Smooth muscle cell (in vitro differentiated cells): ENCODE measurements at regions not wholly inside any gene's neighbourhood (a gene's known extent, or its start where the extent isn't known, plus 50 kb on each side); places are given as distances from the start of the nearest gene placed in this dataset.

Experiments used
- DNase-seq: peaks from one replicate; lab custom pipeline; 2025; ENCODE audit not compliant: unreplicated experiment; lab: John Stamatoyannopoulos, UW
- H2AFZ ChIP-seq: fragments of 200-600 bp; sonication (generic); 2 replicates; pipeline ENCODE4 v1.6.0; 2016; ENCODE audit warnings: antibody characterized with exemption, low read depth, mild to moderate bottlenecking
- H3F3A ChIP-seq: fragments of 200-600 bp; sonication (generic); 2 replicates; pipeline ENCODE4 v1.6.0; 2017; ENCODE audit warnings: antibody characterized with exemption, low read depth
- H3K27ac ChIP-seq: fragments of 200-600 bp; sonication (generic); 2 replicates; pipeline ENCODE4 v1.5.1; 2016; ENCODE audit warnings: low read depth, mild to moderate bottlenecking
- H3K27me3 ChIP-seq: fragments of 200-600 bp; sonication (generic); 2 replicates; pipeline ENCODE4 v1.6.1; 2016; ENCODE audit warnings: low read depth, mild to moderate bottlenecking
- H3K36me3 ChIP-seq: fragments of 200-600 bp; sonication (generic); 2 replicates; pipeline ENCODE4 v1.5.1; 2016; ENCODE audit warnings: low read depth
- H3K4me1 ChIP-seq: fragments of 200-600 bp; sonication (generic); 2 replicates; pipeline ENCODE4 v1.5.1; 2016; ENCODE audit warnings: low read depth
- H3K4me2 ChIP-seq: fragments of 200-600 bp; sonication (generic); 2 replicates; pipeline ENCODE4 v1.6.0; 2016; ENCODE audit warnings: mild to moderate bottlenecking
- H3K4me3 ChIP-seq: fragments of 200-600 bp; sonication (generic); 2 replicates; pipeline ENCODE4 v1.5.1; 2016; ENCODE audit warnings: mild to moderate bottlenecking
- H3K79me2 ChIP-seq: fragments of 200-600 bp; sonication (generic); 2 replicates; pipeline ENCODE4 v1.6.0; 2016; ENCODE audit warnings: low read depth, mild to moderate bottlenecking
- H3K9ac ChIP-seq: fragments of 200-600 bp; sonication (generic); 2 replicates; pipeline ENCODE4 v1.6.0; 2016; ENCODE audit warnings: low read depth
- H3K9me3 ChIP-seq: fragments of 200-600 bp; sonication (generic); replicated peaks from 2 replicates; pipeline ENCODE4 v1.5.1; 2016; ENCODE audit warnings: low read depth
- H4K20me1 ChIP-seq: fragments of 200-600 bp; sonication (generic); 2 replicates; pipeline ENCODE4 v1.6.0; 2016; ENCODE audit warnings: low read depth
- WGBS: methylation state at CpG from one replicate; pipeline ENCODE4 v1.1.7; 2016; ENCODE audit warnings: low lambda C conversion rate; 5-methylcytosine and 5-hydroxymethylcytosine counted together
- TF ChIP-seq, protein P1 (sequence below): fragments of 200-600 bp; sonication (generic); IDR thresholded peaks from 2 replicates; pipeline ENCODE4 v1.5.1; 2017; ENCODE audit warnings: borderline replicate concordance, mild to moderate bottlenecking, antibody characterized with exemption; ENCODE audit not compliant: insufficient read depth, poor library complexity, severe bottlenecking

DNA sequence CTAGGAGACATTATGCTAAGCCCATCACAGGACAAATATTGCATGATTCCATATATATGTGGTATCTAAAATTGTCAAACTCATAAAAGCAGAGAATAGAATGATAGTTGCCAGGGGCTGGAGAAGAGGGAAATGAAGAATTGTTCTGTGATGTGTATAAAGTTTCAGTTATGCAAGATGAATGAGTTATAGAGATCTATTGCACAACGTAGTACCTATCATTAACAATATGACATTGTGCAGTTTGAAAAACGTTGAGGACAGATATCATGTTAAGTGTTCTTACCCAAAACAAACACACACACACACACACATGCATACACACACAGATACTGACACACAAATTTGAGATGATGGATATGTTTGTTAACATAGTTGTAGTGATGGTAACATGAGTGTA lies 871.6 kb upstream of the GOT2 start:
- Histone ChIP-seq H3K27ac (no peak overlapping the region), H3K4me2 (no peak overlapping the region), H3K36me3 (no peaks in the 10 kb centered on the region), H4K20me1 (no peaks in the 10 kb centered on the region), H3K9ac (no peak overlapping the region), H3K79me2 (no peaks in the 10 kb centered on the region), H3K4me1 (peaks cover 22% of the 10 kb centered on the region), H3K4me3 (no peak overlapping the region), H3F3A (no peaks in the 10 kb centered on the region), H3K9me3 (no peaks in the 10 kb centered on the region), H3K27me3 (no peaks in the 10 kb centered on the region), H2AFZ (no peak overlapping the region)
- DNase-seq, result no peak
- WGBS, result 75% methylated on average over 2 of the region's 2 CpGs
- TF ChIP-seq, protein P1, sequence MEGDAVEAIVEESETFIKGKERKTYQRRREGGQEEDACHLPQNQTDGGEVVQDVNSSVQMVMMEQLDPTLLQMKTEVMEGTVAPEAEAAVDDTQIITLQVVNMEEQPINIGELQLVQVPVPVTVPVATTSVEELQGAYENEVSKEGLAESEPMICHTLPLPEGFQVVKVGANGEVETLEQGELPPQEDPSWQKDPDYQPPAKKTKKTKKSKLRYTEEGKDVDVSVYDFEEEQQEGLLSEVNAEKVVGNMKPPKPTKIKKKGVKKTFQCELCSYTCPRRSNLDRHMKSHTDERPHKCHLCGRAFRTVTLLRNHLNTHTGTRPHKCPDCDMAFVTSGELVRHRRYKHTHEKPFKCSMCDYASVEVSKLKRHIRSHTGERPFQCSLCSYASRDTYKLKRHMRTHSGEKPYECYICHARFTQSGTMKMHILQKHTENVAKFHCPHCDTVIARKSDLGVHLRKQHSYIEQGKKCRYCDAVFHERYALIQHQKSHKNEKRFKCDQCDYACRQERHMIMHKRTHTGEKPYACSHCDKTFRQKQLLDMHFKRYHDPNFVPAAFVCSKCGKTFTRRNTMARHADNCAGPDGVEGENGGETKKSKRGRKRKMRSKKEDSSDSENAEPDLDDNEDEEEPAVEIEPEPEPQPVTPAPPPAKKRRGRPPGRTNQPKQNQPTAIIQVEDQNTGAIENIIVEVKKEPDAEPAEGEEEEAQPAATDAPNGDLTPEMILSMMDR, result no peak

DNA sequence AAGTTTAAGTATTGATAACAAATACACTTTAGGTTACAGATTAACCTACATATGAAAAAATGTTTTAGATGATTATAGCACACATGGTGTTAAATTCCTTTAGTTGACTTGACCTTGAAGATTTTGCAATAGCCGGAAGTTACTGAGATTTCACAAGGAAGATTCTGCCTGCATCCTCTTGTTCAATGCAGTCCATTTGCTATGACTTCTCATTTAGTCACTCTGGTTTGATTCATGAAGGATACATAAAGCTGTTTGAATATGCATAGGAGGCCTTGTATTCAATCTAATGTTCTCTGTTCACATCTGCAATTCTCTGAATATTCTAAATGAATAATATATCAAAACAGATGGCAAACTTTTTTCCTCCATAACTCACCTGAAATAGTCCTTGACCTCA lies 870.2 kb upstream of the GOT2 start:
- Histone ChIP-seq H3K9me3 (no peaks in the 10 kb centered on the region), H2AFZ (no peak overlapping the region), H3K4me2 (no peak overlapping the region), H3K4me3 (no peak overlapping the region), H3K79me2 (no peaks in the 10 kb centered on the region), H3K4me1 (peaks cover 17% of the 10 kb centered on the region), H3K36me3 (no peaks in the 10 kb centered on the region), H4K20me1 (no peaks in the 10 kb centered on the region), H3K27me3 (no peaks in the 10 kb centered on the region), H3K27ac (no peak overlapping the region), H3K9ac (no peak overlapping the region), H3F3A (no peaks in the 10 kb centered on the region)
- no peak for DNase-seq
- WGBS, result 76% methylated on average over 1 of the region's 1 CpG
- TF ChIP-seq, protein P1, result no peak

DNA sequence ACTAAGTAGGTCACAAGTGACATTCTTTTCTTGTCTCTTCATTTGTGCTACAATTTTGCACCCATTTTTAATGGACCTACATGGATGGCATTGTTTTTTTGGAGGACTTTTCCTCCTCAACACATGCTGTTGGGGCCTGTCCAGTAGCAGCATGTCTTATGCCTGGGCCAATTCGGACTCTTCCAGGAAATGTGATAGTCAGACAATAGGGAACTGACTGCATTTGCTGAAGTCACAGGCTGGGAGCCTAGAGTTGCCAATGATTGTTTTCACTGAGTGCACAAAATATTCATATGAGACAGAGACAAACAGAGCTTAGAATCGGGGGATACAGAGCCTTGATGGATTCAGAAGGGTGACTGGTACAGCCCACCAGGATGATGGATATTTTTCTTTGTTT lies 867.3 kb upstream of the GOT2 start:
- H3K79me2 ChIP-seq, result no peaks in the 10 kb centered on the region
- no peaks in the 10 kb centered on the region for H3K27me3 ChIP-seq
- WGBS, result 93% methylated on average over 2 of the region's 2 CpGs
- H3K9me3 ChIP-seq, result no peaks in the 10 kb centered on the region
- no peaks in the 10 kb centered on the region for H3K36me3 ChIP-seq
- H3K4me3 ChIP-seq, result no peak overlapping the region
- H3K4me1 ChIP-seq, result peaks cover 5% of the 10 kb centered on the region
- no peaks in the 10 kb centered on the region for H4K20me1 ChIP-seq
- H3K4me2 ChIP-seq, result no peak overlapping the region
- no peaks in the 10 kb centered on the region for H3F3A ChIP-seq
- TF ChIP-seq, protein P1, result no peak
- H2AFZ ChIP-seq, result no peak overlapping the region
- H3K27ac ChIP-seq, result no peak overlapping the region
- DNase-seq, result no peak
- H3K9ac ChIP-seq, result no peak overlapping the region

DNA sequence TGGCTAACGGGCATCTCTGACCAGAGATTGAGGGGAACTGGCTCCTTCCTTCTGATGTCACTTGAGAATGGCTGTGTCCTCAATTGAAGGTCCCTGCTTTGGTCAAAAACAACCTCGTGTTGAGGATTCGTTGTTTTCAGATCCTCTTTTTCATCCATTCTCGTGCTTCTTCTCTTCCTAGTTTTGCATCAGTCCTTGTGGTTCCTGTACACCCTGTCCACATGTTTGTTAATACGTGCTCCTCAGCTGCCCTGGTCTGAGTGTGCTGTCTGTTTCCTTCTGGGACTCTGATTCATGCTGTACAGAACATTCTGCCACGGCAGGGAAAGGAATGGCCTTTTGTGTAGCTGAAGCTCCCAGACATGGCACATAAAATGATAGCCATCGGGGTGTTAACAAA lies 863.2 kb upstream of the GOT2 start:
- H3K27me3 ChIP-seq, result no peaks in the 10 kb centered on the region
- H3K4me2 ChIP-seq, result no peak overlapping the region
- no peak overlapping the region for H2AFZ ChIP-seq
- H3F3A ChIP-seq, result no peaks in the 10 kb centered on the region
- TF ChIP-seq, protein P1, result no peak
- H3K4me3 ChIP-seq, result no peak overlapping the region
- no peak for DNase-seq
- no peaks in the 10 kb centered on the region for H3K9me3 ChIP-seq
- no peaks in the 10 kb centered on the region for H3K79me2 ChIP-seq
- H4K20me1 ChIP-seq, result no peaks in the 10 kb centered on the region
- 71% methylated on average over 7 of the region's 7 CpGs for WGBS
- peaks cover 4% of the 10 kb centered on the region for H3K4me1 ChIP-seq
- H3K36me3 ChIP-seq, result no peaks in the 10 kb centered on the region
- H3K27ac ChIP-seq, result no peak overlapping the region
- H3K9ac ChIP-seq, result no peak overlapping the region
